ENCODE measurements at regions not wholly inside any gene's neighbourhood (a gene's known extent, or its start where the extent isn't known, plus 50 kb on each side); places are given as distances from the start of the nearest gene placed in this dataset.

DNA sequence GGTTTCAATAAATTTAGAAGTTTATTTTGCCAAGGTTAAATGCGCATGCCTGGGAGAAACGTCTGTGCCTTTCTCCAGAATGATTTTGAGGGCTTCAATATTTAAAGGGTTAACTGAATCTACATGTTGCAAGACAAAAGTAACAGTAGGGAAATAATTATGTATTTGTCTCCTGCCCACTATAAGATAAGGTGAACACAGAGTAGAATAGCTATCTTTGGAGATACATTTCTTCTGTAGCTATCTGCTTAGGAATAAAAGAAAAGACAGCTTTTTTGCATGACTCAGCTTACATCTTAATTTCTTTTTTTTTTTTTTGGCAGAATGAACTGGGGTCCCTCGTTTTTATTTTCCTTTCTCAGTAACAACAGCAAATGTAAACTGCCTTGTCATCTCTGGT is 1351.6 kb downstream of the AMY1C start:
- Histone ChIP-seq H3K9me3 (ENCODE audit: low read length) (no peaks in the 10 kb centered on the region), H2AFZ (ENCODE audit: low read length) (no peak overlapping the region), H3K79me2 (ENCODE audit: insufficient read depth, low read length) (no peaks in the 10 kb centered on the region), H3K27me3 (ENCODE audit: control insufficient read depth in 1 of 2, insufficient read depth in 2 of 2, low read length in 2 of 2) (no peaks in the 10 kb centered on the region), H3K36me3 (replicated peaks in 1 of 2; ENCODE audit: control insufficient read depth in 1 of 2, insufficient read depth in 2 of 2, low read length in 2 of 2) (no peaks in the 10 kb centered on the region), H3K9ac (ENCODE audit: insufficient read depth, low read depth, low read length) (no peak overlapping the region), H3K4me1 (ENCODE audit: insufficient read depth, low read length) (peaks cover 34% of the 10 kb centered on the region), H3K4me3 (replicated peaks in 1 of 3; ENCODE audit: insufficient read depth in 1 of 3, low read depth in 2 of 3, low read length in 3 of 3) (no peak overlapping the region), H3K27ac (ENCODE audit: extremely low read length, insufficient read depth, low read length) (no peak overlapping the region), H3K4me2 (ENCODE audit: low read depth, low read length) (no peak overlapping the region), H4K20me1 (ENCODE audit: insufficient read depth, low read length) (no peaks in the 10 kb centered on the region)
- no TSS peak for BruUV-seq (replicated peaks)
- no peak for DNase-seq (ENCODE audit: low spot score)
- ChIA-PET POLR2A (no interaction called here), CTCF (ENCODE audit: low intra/inter-chr PET ratio, low total read pairs) (no interaction called here)
- no peak for ATAC-seq
- in situ Hi-C loops (cut with HindIII; ENCODE audit: extremely low pct_ligation_motif_present, low pct_unique_long_range_greater_than_20kb) = no loop called here
- WGBS (ENCODE audit: low lambda C conversion rate) = 29% methylated on average over 3 of the region's 3 CpGs
- peak; percentile 47 for TF ChIP-seq ZNF652 (CRISPR knock-in tag; IDR thresholded peaks at IDR 0.05; ENCODE audit: borderline replicate concordance, low read depth)
- TF ChIP-seq ZNF451 (CRISPR knock-in tag; IDR thresholded peaks at IDR 0.05) = no peak
- intact Hi-C loops (cut with micrococcal nuclease; ENCODE audit: unreplicated experiment) = loop anchor here (2.0 to 5.0 kb wide), 2 partner anchors 36 to 532 kb away; no protein-coding TSS in a partner anchor
- FAIRE-seq = no peak

DNA sequence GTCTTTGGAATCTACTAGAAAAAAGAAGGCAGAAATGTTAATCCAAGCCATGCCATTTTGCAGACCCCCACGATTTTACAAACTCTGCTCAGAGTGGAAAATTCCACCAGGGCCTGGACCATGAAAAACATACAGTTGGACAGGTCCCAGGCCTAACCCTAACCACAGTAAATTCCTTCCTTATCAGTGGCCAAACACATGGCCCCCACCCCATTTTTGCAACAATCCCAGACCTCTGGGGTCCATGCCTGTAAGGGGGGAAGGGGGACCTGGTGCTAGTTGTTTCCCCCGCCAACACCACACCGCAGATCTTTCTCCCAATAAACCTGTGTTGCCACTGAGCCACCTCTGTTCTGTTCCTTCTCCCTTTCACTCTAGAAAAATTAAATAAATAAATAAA is 1352.7 kb downstream of the AMY1C start:
- WGBS (ENCODE audit: low lambda C conversion rate) = 48% methylated on average over 3 of the region's 3 CpGs
- Histone ChIP-seq H2AFZ (ENCODE audit: low read length) (no peak overlapping the region), H3K9me3 (ENCODE audit: low read length) (no peaks in the 10 kb centered on the region), H3K36me3 (replicated peaks in 1 of 2; ENCODE audit: control insufficient read depth in 1 of 2, insufficient read depth in 2 of 2, low read length in 2 of 2) (no peaks in the 10 kb centered on the region), H3K79me2 (ENCODE audit: insufficient read depth, low read length) (no peaks in the 10 kb centered on the region), H3K27me3 (ENCODE audit: control insufficient read depth in 1 of 2, insufficient read depth in 2 of 2, low read length in 2 of 2) (no peaks in the 10 kb centered on the region), H3K27ac (ENCODE audit: extremely low read length, insufficient read depth, low read length) (no peak overlapping the region), H4K20me1 (ENCODE audit: insufficient read depth, low read length) (no peaks in the 10 kb centered on the region), H3K4me2 (ENCODE audit: low read depth, low read length) (peak overlapping the region; percentile 32; the same call in 1 of the 2 replicates), H3K4me3 (replicated peaks in 1 of 3; ENCODE audit: insufficient read depth in 1 of 3, low read depth in 2 of 3, low read length in 3 of 3) (no peak overlapping the region), H3K9ac (ENCODE audit: insufficient read depth, low read depth, low read length) (no peak overlapping the region), H3K4me1 (ENCODE audit: insufficient read depth, low read length) (peaks cover 34% of the 10 kb centered on the region)
- BruUV-seq (replicated peaks) = no TSS peak
- DNase-seq (ENCODE audit: low spot score) = no peak
- no peak for TF ChIP-seq MTF2 (CRISPR knock-in tag; IDR thresholded peaks at IDR 0.05; ENCODE audit: borderline replicate concordance)
- TF ChIP-seq SOX13 (IDR thresholded peaks at IDR 0.05) = no peak
- 0 out of 4 replicates have a peak, but pooled peaks of 1 of the 2 experiments have one; percentile 17 for TF ChIP-seq SOX13 (CRISPR knock-in tag; conservative IDR thresholded peaks at IDR 0.05 in 1 of 2, IDR thresholded peaks at IDR 0.05 in 1 of 2)
- TF ChIP-seq, protein P1, sequence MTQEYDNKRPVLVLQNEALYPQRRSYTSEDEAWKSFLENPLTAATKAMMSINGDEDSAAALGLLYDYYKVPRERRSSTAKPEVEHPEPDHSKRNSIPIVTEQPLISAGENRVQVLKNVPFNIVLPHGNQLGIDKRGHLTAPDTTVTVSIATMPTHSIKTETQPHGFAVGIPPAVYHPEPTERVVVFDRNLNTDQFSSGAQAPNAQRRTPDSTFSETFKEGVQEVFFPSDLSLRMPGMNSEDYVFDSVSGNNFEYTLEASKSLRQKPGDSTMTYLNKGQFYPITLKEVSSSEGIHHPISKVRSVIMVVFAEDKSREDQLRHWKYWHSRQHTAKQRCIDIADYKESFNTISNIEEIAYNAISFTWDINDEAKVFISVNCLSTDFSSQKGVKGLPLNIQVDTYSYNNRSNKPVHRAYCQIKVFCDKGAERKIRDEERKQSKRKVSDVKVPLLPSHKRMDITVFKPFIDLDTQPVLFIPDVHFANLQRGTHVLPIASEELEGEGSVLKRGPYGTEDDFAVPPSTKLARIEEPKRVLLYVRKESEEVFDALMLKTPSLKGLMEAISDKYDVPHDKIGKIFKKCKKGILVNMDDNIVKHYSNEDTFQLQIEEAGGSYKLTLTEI (CRISPR knock-in tag; conservative IDR thresholded peaks at IDR 0.05) = no peak
- TF ChIP-seq, protein P2, sequence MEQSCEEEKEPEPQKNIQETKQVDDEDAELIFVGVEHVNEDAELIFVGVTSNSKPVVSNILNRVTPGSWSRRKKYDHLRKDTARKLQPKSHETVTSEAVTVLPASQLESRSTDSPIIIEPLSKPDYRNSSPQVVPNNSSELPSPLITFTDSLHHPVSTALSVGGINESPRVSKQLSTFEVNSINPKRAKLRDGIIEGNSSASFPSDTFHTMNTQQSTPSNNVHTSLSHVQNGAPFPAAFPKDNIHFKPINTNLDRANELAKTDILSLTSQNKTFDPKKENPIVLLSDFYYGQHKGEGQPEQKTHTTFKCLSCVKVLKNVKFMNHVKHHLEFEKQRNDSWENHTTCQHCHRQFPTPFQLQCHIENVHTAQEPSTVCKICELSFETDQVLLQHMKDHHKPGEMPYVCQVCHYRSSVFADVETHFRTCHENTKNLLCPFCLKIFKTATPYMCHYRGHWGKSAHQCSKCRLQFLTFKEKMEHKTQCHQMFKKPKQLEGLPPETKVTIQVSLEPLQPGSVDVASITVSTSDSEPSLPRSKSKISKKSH (CRISPR knock-in tag; IDR thresholded peaks at IDR 0.05; ENCODE audit: borderline replicate concordance) = no peak
- no peak for TF ChIP-seq RFXAP (CRISPR knock-in tag; IDR thresholded peaks at IDR 0.05; ENCODE audit: borderline replicate concordance)
- TF ChIP-seq, protein P3, sequence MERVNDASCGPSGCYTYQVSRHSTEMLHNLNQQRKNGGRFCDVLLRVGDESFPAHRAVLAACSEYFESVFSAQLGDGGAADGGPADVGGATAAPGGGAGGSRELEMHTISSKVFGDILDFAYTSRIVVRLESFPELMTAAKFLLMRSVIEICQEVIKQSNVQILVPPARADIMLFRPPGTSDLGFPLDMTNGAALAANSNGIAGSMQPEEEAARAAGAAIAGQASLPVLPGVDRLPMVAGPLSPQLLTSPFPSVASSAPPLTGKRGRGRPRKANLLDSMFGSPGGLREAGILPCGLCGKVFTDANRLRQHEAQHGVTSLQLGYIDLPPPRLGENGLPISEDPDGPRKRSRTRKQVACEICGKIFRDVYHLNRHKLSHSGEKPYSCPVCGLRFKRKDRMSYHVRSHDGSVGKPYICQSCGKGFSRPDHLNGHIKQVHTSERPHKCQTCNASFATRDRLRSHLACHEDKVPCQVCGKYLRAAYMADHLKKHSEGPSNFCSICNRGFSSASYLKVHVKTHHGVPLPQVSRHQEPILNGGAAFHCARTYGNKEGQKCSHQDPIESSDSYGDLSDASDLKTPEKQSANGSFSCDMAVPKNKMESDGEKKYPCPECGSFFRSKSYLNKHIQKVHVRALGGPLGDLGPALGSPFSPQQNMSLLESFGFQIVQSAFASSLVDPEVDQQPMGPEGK (CRISPR knock-in tag; IDR thresholded peaks at IDR 0.05) = peak; percentile 54; the same call in 1 of the 2 replicates
- no peak for TF ChIP-seq FOSL2 (CRISPR knock-in tag; IDR thresholded peaks at IDR 0.05)
- CTCF ChIA-PET (ENCODE audit: low intra/inter-chr PET ratio, low total read pairs) = no interaction called here
- ATAC-seq = no peak
- FAIRE-seq = no peak
- POLR2A ChIA-PET = no interaction called here
- in situ Hi-C loops (cut with HindIII; ENCODE audit: extremely low pct_ligation_motif_present, low pct_unique_long_range_greater_than_20kb) = no loop called here
- intact Hi-C loops (cut with micrococcal nuclease; ENCODE audit: unreplicated experiment) = loop anchor here (5.0 kb wide), 1 partner anchor 35 kb away; no protein-coding TSS in a partner anchor
